Pancreas (tissue), 10 donors: ENCODE measurements at regions not wholly inside any gene's neighbourhood (a gene's known extent, or its start where the extent isn't known, plus 50 kb on each side); places are given as distances from the start of the nearest gene placed in this dataset.

Experiments
- ATAC-seq, 4 donors: fragments of 200-7000 bp; cut with Tn5 transposase; one replicate each; pipeline versions ENCODE4 v1.8.0 to v1.9.1; 2020; ENCODE audit warnings: mild to moderate bottlenecking in 4 of 4, moderate library complexity in 4 of 4
- DNase-seq, 6 donors: peaks; one replicate each; pipeline ENCODE4 v3.0.0-alpha.2; 2020
- FAIRE-seq: peaks from 2 replicates; lab custom pipeline; 2012; peaks lifted over from hg19 to GRCh38; lab: Jason Lieb, UNC
- H3K27ac ChIP-seq, 4 donors: fragments of 200-600 bp; sonication (generic); 1 replicate in 3 of 4; 2 replicates in 1 of 4; pipeline versions ENCODE4 v1.5.0 to v1.8.0; 2020
- H3K27me3 ChIP-seq, 4 donors: fragments of 200-600 bp; one replicate each; pipeline ENCODE4 v1.8.0; 2021
- H3K36me3 ChIP-seq, 3 donors: fragments of 200-600 bp; sonication (generic) in 1 of 3; one replicate each; pipeline versions ENCODE4 v1.5.0 to v1.8.0; 2020 to 2021
- H3K4me1 ChIP-seq, 3 donors: fragments of 200-600 bp; one replicate each; pipeline ENCODE4 v1.8.0; 2021
- H3K4me3 ChIP-seq, 4 donors: fragments of 200-600 bp; sonication (generic) in 2 of 4; one replicate each; pipeline versions ENCODE4 v1.5.0 to v1.8.0; 2020 to 2021
- H3K9me3 ChIP-seq, 4 donors: fragments of 200-600 bp; one replicate each; pipeline ENCODE4 v1.8.0; 2021
- WGBS, 2 donors: extraction: QIAGEN DNeasy Blood & Tissue Kit; methylation state at CpG; one replicate each; pipeline ENCODE4 v1.1.7; 2013; 5-methylcytosine and 5-hydroxymethylcytosine counted together
- intact Hi-C, 3 donors: fragments of 100-400 bp; cut with DNase I; formaldehyde crosslinking; loops; one replicate each; pipeline versions ENCODE4 v1.11.1 to v1.14.2; 2022
- TF ChIP-seq, protein P1 (sequence below), 4 donors: fragments of 200-600 bp; sonication (generic) in 3 of 4; IDR thresholded peaks; one replicate each; pipeline versions ENCODE4 v1.5.0 to v1.8.0; 2021; ENCODE audit warnings: antibody characterized with exemption in 4 of 4
- donor health status: healthy with polysubstance abuse.
- donor health status: DM: no; HTN: no; CAD: no; lungs with moderate emphysema.
- donor health status: DM: no; HTN: no; CAD: no.
- donor health status: control.
- donor health status: control.
- donor health status: Bipolar disorder and iron deficiency.
- donor health status: DM: yes; HTN: yes; CAD: no.
- donor health status: DM: no; HTN: no; CAD: no.
- donor health status: DM: no; HTN: no; CAD: no.
- donor health status: DM: yes; HTN: yes; CAD: no.

GRCh38 chr14:28879573-28879996 lies 113.0 kb downstream of the FOXG1 start:
- TF ChIP-seq, protein P1, sequence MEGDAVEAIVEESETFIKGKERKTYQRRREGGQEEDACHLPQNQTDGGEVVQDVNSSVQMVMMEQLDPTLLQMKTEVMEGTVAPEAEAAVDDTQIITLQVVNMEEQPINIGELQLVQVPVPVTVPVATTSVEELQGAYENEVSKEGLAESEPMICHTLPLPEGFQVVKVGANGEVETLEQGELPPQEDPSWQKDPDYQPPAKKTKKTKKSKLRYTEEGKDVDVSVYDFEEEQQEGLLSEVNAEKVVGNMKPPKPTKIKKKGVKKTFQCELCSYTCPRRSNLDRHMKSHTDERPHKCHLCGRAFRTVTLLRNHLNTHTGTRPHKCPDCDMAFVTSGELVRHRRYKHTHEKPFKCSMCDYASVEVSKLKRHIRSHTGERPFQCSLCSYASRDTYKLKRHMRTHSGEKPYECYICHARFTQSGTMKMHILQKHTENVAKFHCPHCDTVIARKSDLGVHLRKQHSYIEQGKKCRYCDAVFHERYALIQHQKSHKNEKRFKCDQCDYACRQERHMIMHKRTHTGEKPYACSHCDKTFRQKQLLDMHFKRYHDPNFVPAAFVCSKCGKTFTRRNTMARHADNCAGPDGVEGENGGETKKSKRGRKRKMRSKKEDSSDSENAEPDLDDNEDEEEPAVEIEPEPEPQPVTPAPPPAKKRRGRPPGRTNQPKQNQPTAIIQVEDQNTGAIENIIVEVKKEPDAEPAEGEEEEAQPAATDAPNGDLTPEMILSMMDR (IDR thresholded peaks at IDR 0.05): no peak
- Histone ChIP-seq H3K4me1 (no peaks in the 10 kb centered on the region), H3K4me3 (no peak overlapping the region), H3K27me3 (no peaks in the 10 kb centered on the region), H3K27ac (no peak overlapping the region), H3K9me3 (no peaks in the 10 kb centered on the region), H3K36me3 (no peaks in the 10 kb centered on the region)
- WGBS, 2 donors: 67 to 71% methylated on average over 5 of the region's 5 CpGs
- FAIRE-seq (no peak), ATAC-seq (no peak), DNase-seq (no peak)
- intact Hi-C loops: no loop called here

- no peak overlapping the region for H3K4me3 ChIP-seq
- H3K27ac ChIP-seq: no peak overlapping the region
- no peak for FAIRE-seq
- WGBS, 2 donors: 64 to 78% methylated on average over 5 of the region's 5 CpGs
- no peaks in the 10 kb centered on the region for H3K4me1 ChIP-seq
- no peaks in the 10 kb centered on the region for H3K36me3 ChIP-seq
- TF ChIP-seq, protein P1 (IDR thresholded peaks at IDR 0.05): no peak
- ATAC-seq: no peak
- H3K9me3 ChIP-seq: no peaks in the 10 kb centered on the region
- intact Hi-C loops: no loop called here
- DNase-seq: no peak
- no peaks in the 10 kb centered on the region for H3K27me3 ChIP-seq
These were observed 120.4 kb downstream of the FOXG1 start for GRCh38 chr14:28886940-28887339.

DNA sequence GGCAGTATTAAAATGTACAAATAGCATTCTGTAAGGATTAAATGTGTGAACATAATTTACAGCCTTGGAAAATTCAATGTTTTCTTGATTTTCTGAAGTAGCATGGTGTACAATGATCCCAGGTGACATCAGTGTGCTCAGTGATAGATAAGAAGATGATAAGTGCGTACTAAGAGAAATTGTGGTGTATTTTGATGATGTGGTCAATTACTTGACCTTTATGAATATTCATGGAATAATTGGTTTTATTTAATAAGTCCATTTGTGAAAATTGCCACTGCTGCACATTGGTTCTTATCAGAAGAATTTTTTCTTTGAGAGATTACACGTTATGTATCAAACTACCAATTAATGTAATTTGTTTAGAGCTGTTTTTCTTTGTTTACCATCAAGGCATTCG lies 128.8 kb downstream of the FOXG1 start:
- 46 to 64% methylated on average over 3 of the region's 3 CpGs for WGBS, 2 donors
- Histone ChIP-seq H3K4me3 (no peak overlapping the region), H3K27ac (no peak overlapping the region), H3K27me3 (no peaks in the 10 kb centered on the region), H3K9me3 (no peaks in the 10 kb centered on the region), H3K4me1 (no peaks in the 10 kb centered on the region), H3K36me3 (no peaks in the 10 kb centered on the region)
- FAIRE-seq: no peak
- ATAC-seq: no peak
- intact Hi-C loops: no loop called here
- DNase-seq: no peak
- TF ChIP-seq, protein P1 (IDR thresholded peaks at IDR 0.05): no peak

GRCh38 chr14:28896337-28896736 lies 129.8 kb downstream of the FOXG1 start:
- intact Hi-C loops: no loop called here
- no peak for FAIRE-seq

GRCh38 chr14:28901631-28902030 lies 135.0 kb downstream of the FOXG1 start:
- Histone ChIP-seq H3K4me1 (no peaks in the 10 kb centered on the region), H3K36me3 (no peaks in the 10 kb centered on the region), H3K27me3 (no peaks in the 10 kb centered on the region), H3K9me3 (no peaks in the 10 kb centered on the region), H3K4me3 (no peak overlapping the region), H3K27ac (no peak overlapping the region)
- WGBS, 2 donors: 48 to 58% methylated on average over 1 of the region's 1 CpG
- no peak for FAIRE-seq
- no peak for DNase-seq
- TF ChIP-seq, protein P1 (IDR thresholded peaks at IDR 0.05): no peak
- intact Hi-C loops: no loop called here
- no peak for ATAC-seq

More at GRCh38 chr14:28896337-28896736, 129.8 kb downstream of the FOXG1 start:
- ATAC-seq (no peak), DNase-seq (no peak)
- H3K36me3 ChIP-seq: no peaks in the 10 kb centered on the region
- no peak overlapping the region for H3K27ac ChIP-seq
- H3K27me3 ChIP-seq: no peaks in the 10 kb centered on the region
- H3K4me3 ChIP-seq: no peak overlapping the region
- H3K4me1 ChIP-seq: no peaks in the 10 kb centered on the region
- H3K9me3 ChIP-seq: no peaks in the 10 kb centered on the region
- TF ChIP-seq, protein P1 (IDR thresholded peaks at IDR 0.05): no peak
